DND-41 (cell line): ENCODE measurements at regions not wholly inside any gene's neighbourhood (a gene's known extent, or its start where the extent isn't known, plus 50 kb on each side); places are given as distances from the start of the nearest gene placed in this dataset.

Source experiments
- EZH2 ChIP-seq: IDR thresholded peaks from 3 replicates; pipeline ENCODE4 v1.6.1; 2012; ENCODE audit warnings: borderline replicate concordance, low read depth, mild to moderate bottlenecking, moderate library complexity, low read length, inconsistent platforms; ENCODE audit not compliant: severe bottlenecking
- TF ChIP-seq, protein P1 (sequence below): IDR thresholded peaks from 2 replicates; pipeline ENCODE4 v1.5.1; 2012; ENCODE audit warnings: borderline replicate concordance, low read length, moderate library complexity, mild to moderate bottlenecking; ENCODE audit not compliant: poor library complexity, severe bottlenecking; ENCODE audit errors: extremely low read depth

DNA sequence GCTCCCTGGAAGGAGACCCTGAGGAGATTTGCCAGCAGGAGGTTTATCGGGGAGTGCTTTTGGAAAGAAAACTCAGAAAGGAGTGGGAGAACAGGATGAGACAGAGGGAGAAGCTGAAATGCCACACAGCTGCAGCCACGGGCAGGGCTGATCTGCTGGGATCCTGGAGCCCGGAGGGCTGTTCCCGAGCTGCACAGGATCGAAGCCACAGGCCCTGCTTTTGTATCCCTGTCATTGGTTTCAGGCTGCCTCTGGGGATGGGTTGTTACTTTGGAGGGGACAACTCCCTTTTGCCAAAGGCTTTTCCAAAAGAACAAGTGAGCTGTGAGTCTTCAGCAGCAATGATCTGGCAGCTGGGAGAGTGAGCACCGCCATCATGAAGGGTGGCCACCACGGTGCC lies 152.5 kb upstream of the PTCH1 start:
- TF ChIP-seq, protein P1, sequence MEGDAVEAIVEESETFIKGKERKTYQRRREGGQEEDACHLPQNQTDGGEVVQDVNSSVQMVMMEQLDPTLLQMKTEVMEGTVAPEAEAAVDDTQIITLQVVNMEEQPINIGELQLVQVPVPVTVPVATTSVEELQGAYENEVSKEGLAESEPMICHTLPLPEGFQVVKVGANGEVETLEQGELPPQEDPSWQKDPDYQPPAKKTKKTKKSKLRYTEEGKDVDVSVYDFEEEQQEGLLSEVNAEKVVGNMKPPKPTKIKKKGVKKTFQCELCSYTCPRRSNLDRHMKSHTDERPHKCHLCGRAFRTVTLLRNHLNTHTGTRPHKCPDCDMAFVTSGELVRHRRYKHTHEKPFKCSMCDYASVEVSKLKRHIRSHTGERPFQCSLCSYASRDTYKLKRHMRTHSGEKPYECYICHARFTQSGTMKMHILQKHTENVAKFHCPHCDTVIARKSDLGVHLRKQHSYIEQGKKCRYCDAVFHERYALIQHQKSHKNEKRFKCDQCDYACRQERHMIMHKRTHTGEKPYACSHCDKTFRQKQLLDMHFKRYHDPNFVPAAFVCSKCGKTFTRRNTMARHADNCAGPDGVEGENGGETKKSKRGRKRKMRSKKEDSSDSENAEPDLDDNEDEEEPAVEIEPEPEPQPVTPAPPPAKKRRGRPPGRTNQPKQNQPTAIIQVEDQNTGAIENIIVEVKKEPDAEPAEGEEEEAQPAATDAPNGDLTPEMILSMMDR = no peak
- TF ChIP-seq EZH2 = no peak
